D341Med (cell line): ENCODE measurements at regions not wholly inside any gene's neighbourhood (a gene's known extent, or its start where the extent isn't known, plus 50 kb on each side); places are given as distances from the start of the nearest gene placed in this dataset.

Source experiments
- DNase-seq: peaks from one replicate; pipeline ENCODE4 v3.0.0; 2012; ENCODE audit warnings: low spot score

DNA sequence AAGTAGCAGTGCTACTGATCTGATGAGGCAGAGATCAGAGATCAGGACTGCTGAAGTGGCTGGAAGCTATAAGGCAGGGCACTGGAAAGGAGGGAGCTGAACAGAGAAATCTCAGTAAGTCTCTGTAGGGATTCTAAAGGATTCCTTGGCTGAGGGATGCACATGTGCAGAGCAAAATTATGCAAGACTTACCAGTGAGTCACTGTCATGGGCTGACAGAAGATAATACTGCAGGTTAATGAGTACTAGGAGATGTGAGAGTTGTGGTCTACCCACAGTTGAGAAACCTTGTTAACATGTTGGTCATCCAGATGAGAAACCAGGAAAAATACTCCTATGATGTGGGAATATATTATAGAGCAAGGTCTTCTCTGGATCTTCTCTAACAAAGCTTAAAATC, 378.1 kb downstream of the HAPSTR1 start:
- DNase-seq, result no peak

DNA sequence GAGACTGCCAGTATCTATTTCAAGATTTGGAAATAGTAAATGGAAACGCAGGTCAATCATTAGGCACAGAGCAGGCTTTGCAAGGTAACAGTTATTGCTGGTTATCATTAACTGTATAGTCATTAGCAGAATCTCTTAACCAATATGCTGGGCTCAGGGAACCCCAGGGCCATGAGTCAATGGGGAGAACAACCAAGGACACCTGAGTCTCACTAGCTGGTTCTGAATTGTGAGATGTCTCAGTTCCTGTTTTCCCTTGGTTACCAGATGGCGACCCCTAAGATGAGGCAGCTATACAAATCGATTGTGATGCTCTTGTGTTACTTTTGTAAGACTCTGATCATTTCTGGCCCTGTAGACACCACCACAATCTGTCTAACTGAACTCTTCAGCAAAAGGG, 385.3 kb downstream of the HAPSTR1 start:
- no peak for DNase-seq

DNA sequence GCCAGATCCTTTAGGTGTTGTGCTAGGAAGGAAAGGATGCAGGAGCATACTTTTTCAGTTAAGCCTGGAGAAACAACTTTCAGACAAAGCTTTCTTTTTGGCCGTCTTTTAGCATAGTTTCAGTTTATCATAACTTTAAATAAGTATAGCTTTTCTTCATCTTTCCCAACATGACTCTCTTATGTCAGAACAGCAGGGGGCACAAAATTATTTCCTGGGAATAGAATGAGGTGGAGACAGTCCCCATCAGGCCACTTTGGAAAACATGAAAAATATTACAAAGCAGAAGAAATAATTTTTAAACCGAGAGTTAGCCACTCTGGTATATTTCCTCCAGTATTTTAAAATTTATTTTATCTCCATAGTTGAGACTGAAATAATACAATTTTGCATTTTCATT, 387.6 kb downstream of the HAPSTR1 start:
- DNase-seq, result no peak

DNA sequence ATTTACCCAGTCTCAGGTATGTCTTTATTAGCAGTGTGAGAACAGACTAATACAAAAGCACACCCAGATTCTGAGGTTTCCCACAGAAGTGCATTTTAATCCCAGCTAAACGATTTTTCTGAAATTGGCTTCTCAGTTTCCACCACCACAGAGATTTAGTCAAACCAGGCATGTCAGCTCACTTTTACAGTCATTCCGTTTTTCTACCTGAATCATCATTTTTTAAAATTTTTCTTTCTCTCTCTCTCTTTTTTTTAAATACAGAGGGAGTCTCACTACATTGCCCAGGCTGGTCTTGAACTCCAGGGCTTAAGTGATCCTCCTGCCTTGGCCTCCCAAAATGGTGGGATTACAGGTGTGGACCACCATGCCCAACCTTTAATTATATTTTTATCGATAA, 389.1 kb downstream of the HAPSTR1 start:
- no peak for DNase-seq

DNA sequence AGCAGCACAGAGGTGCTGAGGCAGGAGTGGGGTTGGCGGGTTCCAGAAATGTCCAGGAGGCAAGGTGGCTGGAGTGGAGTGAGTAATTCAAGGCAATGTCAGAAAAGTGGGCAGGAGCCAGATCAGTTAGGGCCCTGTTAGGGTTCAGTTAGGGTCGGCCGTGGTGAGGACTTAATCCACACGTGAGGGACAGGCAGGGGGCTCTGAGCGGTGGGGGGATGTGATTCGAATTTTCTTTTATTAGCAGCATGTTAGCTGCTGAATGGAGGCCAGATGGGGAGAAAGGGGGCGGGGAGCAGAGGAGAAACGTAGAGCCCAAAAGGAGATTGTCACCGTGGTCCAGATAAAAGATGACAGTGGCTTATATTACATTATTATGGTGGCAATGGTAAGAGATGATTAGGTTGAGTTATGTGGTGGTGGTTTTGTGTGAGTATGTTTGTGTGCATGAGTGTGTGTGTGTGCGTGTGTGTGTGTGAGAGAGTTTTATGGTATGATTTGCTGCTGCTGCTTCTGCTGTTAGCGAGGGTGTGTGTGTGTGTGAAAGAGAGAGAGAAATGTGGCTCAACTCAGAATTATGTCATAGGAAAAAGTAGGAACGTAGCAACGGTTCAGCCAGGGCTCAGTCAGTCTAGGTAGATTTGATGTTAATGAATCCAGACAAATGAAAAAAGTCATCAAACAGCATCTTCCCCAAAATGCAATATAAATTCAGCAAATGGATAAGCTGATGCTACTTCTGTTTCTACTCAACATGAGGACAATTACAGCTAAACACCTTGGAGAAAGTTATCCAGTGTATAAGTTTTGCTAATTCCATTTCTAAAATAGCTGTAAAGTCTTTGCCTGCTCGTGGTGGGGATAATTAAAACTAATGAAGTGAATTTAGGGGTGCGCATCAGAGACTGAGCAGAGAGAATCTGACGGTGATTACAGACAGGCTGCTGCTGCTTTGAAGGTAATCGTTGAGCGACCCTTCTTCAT, 390.6 kb downstream of the HAPSTR1 start:
- DNase-seq, result no peak

DNA sequence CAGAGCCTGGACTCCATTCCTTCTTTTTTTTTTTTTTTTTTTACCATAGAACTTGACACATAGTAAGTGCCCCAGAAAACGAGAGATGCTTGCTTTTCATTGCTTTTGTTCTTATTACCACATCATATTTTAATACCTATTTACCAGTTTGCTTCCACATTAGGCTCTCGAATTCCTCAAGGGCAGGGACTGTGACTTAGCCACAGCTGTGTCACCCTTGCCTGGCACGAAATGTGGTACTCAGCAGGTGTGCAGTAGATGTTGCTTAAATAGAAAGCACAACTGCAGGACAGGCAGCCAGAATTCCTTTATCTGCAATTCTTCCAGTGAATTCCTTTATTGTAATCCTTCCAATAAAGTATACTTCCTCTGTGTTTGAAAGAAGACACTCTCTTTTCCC, 393.0 kb downstream of the HAPSTR1 start:
- no peak for DNase-seq

DNA sequence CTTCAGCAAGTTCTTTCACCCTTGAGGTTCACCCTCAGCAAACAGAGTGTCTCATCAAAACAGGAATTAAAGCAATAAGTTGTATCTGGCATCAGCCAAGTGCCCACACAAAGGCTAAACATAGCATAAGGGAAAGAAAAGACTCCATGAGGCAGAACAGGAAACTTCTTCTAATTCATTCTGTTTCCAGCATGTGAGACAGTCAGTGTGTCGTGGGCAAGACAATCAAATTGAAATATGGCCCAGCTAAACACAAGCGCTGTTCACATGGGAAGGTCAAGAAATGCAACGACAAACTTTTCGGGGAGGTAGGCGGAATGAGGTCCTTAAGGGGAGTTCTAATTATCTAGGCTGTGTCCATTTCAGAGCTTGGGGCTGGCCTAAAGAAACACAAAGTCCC, 393.4 kb downstream of the HAPSTR1 start:
- no peak for DNase-seq

DNA sequence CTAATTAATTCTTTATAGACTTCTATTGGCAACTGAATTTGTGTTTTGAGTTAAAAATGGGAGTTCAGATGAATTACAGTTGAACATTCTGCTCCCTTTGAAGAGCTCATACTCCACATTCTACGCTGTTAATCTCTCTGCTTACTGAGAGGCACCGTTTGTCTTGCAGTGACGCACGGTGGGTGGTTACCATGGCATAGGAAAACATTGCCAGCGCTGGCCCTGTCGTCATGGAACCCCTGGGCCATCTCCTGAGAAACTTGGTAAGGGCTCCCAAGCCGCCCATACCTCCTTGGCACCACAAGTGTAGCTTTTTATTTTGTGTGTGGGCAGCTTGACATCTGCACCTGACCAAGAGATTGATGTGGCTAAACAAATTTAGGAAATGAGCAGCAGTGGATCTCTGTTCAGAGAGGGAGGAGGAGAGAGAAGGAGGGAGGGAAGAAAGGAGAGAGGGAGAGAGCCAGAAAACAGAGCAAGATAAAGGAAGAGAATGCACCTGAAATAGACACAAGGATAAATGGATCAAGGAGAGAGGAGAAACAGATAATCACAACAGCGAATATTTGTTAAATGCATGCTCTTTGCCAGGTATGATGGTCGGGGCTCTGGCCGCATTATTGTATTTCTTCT, 398.5 kb downstream of the HAPSTR1 start:
- no peak for DNase-seq

DNA sequence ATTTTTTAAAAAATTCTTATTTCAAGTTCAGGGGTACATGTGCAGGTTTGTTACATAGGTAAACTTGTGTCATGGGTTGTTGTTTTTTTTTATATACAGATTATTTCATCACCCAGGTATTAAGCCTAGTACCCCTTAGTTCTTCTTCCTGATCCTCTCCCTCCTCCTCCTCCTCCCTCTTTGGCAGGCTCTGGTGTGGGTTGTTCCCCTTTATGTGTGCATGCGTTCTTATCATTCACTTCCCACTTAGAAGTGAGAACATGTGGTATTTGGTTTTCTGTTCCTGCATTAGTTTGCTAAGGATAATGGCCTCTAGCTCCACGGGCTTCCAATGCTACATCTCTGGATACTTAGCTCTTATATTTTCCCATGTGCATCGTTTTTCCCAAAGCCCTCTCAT, 404.4 kb downstream of the HAPSTR1 start:
- DNase-seq, result no peak

DNA sequence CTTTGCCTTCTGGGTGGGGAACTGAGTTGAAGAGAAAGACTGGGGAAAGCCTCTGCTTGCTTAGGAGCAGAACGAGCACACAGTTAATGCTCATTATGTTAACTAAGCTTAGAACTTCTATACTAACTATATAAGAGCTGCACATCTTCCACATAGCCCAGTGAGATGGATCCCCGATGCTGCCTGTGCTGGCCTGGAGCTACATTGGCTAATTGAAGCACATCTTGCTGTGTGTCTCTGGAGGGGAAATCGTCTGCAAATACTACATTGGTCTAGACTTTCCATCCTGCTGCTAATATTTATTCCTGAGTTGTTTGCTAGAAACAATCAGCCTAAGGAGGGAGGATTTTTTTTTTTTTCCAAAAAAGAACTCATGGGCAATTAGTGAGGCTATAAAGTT, 406.3 kb downstream of the HAPSTR1 start:
- no peak for DNase-seq

DNA sequence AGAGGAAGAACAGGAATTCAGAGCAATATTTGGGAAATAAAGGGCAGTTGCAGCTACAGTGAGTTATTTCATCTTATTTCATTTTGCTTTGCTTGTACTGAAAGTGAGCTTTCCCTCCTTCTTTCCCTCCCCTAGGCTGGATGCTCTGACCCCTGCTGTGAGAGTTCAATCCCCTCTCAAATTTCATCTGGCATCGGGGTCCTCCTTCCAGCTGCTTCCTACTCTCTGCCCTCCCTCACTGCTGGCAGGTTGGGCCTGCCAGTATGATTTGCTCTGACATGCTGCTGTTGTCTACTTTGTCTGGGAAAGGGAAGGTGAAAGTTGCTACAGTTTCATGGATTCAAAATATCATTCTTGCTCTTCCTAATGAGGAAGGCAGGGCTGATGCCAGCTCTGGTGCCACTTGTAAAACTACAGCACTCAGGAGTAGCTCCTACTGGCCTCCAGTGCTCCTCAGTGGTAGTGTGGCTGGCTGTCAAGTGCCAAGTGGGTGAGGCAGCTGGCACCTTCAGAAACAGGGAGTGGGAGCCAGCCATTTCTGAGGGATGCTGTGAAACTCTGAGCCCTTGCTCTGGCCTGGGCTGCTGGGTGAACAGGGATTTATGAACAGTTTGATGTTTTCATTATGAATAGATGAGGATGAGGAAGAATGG, 408.6 kb downstream of the HAPSTR1 start:
- no peak for DNase-seq

DNA sequence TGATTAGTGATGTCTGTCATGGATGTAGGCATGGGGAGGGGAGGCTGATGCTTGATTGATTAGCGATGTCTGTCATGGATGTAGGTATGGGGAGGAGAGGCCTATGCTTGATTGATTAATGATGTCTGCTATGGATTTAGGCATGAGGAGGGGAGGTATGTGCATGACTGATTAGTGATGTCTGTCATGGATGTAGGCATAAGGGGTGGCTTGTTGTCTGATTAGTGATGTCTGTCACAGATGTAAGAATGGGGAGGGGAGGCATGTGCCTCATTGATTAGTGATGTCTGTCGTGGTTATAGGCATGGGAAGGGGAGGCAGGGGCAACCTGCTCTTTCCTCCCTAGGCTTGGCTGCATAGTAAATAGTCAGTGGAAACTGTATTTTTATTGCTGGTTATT, 409.4 kb downstream of the HAPSTR1 start:
- DNase-seq, result no peak

DNA sequence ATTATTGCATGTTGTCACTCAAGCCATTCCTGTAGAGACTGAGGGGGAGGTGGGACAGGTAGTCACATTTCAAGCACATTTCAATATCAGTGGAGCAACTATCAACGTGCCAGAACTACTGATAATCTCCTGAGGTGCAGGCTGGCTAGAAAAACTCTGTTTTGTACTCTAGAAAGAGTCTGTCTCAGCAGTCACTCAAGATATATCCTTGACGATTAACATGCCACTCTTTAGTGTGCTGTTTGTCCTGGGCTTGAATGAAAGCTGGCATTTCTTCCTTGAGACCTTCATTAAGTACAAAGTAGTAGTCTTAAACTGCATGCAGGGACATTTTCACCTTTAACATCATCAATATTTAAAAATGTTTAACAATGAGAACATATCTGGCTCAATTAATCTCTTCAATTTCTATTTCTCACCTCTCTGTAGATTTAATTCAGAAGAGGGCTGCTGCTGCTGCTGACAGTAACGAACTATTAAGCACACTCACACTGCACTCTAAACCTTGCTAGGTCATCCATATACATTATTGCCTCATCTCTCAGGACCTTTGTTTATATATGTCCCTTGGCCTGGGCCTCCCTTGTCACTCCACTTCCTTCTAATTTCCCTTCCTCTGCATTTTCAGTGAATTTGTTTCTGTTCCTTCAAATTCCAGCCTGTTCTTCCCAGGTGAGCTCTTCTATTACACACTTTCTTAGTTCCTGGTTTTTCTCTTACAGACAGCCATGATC, 412.0 kb downstream of the HAPSTR1 start:
- DNase-seq, result no peak

DNA sequence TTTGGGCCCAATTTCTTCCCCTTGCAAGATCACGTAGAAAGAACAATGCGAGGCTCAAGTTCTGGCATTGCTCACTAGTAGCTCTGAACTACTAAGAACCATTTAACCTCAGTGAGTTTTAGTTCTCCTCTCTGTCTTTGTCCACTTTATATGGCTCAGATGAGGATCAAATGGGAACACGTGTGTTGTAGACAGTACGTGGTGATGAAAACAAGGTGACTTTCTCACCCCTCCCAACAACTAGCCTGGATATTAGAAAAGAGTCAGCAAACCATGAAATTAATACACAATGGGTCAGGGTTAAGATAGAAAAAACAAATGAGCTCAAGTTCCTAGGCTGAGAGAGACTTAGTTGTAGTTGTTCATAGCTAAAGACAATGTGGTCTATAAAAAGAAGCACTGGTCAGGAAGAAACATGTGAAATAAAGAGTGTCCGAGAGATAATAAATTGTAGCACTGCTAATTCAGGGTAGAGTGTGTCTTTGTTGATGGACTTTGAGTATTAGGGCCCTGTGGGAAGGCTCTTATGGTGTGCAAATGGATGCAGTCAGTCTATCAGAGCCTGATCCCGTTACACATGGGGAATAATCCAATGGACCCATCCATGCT, 417.0 kb downstream of the HAPSTR1 start:
- no peak for DNase-seq

DNA sequence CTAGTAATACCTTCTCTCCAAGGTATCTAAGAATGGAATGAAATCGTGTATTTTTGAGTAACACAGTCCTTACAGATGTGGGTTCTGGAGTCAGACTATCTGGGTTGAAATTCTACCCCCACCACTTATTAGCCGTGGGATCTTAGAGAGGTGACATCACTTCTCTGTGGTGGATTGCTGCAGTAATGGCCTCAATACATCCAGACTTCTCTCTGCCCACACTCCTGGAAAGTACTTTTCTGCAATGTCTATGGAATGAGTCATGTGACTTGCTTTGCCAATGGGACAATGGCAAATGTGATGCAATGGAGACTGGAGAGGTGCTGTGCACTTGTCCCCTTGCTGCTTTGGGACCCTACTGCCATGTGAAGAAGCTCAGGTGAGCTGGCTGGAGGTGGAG, 418.2 kb downstream of the HAPSTR1 start:
- DNase-seq, result no peak

DNA sequence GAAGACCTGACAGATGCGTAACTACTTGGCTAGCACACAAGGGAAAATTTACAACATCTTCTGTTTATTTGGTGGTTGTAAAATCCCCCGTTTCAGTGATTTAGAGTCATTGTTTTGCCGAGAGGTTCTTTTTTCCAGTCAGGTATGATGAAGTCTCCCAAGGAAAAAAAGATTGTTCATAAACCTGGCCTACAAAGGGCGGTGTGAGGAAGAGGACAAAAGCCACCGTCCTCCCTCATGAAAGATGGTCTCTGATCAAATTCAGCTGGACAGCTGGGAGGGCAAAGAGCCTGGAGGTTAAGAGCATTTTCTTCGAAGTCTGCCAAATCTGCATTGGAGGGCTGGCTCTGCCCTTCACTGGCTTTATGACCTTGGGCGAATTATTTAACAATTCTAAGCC, 419.9 kb downstream of the HAPSTR1 start:
- no peak for DNase-seq

DNA sequence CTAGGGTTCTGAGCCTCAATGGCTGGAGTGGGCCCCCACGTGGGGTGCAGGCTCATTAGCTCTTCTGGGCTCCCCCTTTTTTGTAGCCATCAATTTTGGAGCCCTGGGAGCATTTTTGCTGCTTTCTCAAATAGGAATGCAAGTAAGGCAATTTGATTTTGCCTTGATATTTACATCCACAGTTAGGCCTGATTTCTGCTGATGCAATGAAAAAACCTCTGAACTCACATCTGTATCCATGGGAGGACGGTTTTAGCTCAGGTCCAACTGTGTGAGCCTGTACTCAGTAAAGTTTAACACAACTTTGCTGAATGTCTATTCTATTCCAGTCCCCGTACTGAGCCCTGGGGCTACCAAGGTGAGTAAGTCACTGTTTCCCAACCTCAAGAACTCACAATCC, 425.0 kb downstream of the HAPSTR1 start:
- DNase-seq, result no peak

DNA sequence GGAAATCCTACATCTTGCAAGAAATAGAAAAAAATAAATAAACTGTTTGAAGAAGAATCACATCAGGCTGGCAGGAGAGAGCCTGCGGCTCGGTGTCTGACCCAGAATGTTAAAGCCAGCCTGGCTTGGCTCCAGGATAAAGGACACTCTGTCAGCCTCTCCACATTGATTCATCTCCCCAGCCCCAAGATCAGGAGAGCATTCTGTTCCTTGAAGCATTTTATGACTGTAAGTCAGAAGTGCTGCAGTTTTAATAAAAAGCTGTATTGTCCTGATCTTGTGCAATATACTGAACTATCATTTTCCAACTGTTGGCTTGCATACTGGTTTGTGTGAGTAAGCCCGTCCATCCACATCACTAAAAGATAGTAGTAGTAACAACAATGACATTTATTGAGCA, 426.6 kb downstream of the HAPSTR1 start:
- DNase-seq, result no peak

DNA sequence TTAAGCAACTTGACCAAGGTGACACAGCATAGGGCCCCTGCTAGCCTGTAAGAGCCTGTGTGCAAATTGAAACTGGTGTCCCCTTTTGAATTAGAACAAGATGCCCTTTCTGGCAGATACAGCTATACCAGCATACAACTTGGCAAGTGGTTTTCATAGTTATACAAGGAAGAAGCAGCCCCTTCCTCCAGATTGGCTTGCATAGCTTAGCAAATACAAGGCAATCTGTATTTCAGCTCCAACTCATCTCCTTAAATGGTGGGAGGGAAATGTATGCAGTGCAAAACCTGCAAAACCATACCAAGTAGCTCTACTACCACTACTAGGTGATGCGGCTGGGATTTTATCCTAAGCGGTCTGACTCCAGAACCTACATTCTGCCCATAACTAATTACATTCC, 427.1 kb downstream of the HAPSTR1 start:
- DNase-seq, result no peak

DNA sequence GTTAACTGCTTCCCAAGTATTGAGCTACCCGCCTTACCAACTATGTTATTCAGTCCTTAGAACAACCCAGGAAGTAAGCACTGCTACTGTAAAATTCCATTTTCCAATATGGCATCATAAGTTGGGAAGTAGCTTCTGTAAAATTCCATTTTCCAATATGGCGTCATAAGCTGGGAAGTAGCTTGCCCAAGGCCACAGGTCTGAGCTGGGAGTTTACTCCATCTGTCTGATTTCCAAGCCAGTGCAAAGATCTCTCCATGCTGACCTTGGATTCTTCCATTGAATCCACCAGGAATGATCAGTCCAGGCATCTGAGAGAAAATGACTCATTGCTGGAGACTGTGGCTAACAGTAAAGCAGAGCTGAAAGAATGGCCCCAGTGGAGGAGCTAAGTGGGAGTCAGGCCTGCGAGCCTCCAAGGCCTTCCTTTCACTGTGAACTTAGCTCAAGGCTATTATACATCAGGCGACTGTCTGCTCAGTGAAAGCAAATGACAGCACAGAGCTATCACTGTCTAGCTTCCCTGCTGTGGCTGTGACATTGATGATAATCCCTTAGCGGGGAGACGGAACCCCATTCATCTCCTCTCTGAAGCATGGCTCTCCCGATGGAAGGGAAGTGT, 430.4 kb downstream of the HAPSTR1 start:
- no peak for DNase-seq

DNA sequence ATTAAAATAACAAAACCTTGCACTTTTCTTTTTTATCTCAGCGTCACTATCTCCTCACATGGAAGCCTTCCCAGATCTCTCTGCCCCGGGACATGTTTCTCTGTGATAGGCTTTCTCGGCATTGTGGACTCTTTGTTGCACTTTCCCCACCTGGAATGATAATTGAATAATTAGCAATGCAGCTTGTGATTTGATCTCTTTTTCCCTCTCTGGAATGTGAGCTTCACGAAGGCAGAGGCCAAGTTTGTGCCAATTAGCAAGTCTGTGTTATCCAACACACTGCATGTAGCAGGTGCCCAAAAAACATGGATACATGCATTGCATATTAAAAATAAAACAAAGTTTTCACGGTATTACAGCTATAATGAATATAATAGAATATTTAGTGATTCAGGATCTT, 431.2 kb downstream of the HAPSTR1 start:
- no peak for DNase-seq

DNA sequence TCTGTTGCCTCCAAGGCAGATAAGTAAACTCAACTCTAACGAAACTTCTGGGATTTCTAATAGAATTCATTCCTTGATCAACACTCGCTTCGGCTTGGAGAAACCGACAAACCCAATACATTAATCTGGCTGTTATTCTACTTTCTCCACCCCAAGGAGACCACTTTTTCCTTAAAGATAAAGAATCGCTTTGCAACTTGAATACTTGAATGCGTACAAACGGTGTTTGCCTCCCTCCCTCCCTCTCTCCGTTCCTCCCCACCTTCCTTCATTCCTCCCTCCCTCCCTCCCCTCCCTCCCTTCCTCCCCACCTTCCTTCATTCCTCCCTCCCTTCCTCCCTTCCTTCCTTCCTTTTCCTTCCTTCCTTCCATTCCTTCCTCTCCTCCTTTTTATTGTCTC, 432.6 kb downstream of the HAPSTR1 start:
- DNase-seq, result no peak
